Astrocyte (in vitro differentiated cells and primary cell): ENCODE measurements at regions not wholly inside any gene's neighbourhood (a gene's known extent, or its start where the extent isn't known, plus 50 kb on each side); places are given as distances from the start of the nearest gene placed in this dataset.

ENCODE experiments used
- EZH2 ChIP-seq: IDR thresholded peaks from 2 replicates; pipeline ENCODE4 v1.6.1; 2012; ENCODE audit warnings: mild to moderate bottlenecking, low read length, inconsistent platforms; ENCODE audit not compliant: insufficient read depth
- TF ChIP-seq, protein P1 (sequence below): IDR thresholded peaks from 2 replicates; pipeline ENCODE4 v1.5.1; 2011; ENCODE audit warnings: low read depth, mild to moderate bottlenecking, inconsistent platforms, low read length, moderate library complexity; ENCODE audit not compliant: insufficient read depth

DNA sequence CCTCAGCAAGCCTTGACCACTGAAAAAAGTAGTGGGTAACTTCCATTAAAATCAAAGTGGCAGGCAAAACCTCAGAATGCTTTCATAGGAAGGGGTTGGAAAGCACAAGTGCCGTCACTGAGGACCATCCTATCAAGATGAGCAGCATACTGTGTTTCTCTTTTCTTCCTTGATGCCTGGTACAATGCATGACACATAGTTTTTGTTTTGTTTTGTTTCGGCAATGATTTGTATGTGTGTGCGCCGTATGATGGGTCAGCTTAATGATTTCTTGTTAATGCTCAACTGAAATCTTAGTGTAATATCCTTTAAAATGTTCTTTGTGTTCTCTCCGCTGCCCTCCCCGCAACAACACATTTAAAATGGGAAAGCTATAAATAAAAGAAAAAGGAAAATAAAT, 476.4 kb upstream of the KCNMB2 start:
- TF ChIP-seq, protein P1, sequence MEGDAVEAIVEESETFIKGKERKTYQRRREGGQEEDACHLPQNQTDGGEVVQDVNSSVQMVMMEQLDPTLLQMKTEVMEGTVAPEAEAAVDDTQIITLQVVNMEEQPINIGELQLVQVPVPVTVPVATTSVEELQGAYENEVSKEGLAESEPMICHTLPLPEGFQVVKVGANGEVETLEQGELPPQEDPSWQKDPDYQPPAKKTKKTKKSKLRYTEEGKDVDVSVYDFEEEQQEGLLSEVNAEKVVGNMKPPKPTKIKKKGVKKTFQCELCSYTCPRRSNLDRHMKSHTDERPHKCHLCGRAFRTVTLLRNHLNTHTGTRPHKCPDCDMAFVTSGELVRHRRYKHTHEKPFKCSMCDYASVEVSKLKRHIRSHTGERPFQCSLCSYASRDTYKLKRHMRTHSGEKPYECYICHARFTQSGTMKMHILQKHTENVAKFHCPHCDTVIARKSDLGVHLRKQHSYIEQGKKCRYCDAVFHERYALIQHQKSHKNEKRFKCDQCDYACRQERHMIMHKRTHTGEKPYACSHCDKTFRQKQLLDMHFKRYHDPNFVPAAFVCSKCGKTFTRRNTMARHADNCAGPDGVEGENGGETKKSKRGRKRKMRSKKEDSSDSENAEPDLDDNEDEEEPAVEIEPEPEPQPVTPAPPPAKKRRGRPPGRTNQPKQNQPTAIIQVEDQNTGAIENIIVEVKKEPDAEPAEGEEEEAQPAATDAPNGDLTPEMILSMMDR, result no peak
- TF ChIP-seq EZH2, result no peak
